ENCODE measurements at regions not wholly inside any gene's neighbourhood (a gene's known extent, or its start where the extent isn't known, plus 50 kb on each side); places are given as distances from the start of the nearest gene placed in this dataset.

- H4K20me1 ChIP-seq (ENCODE audit: insufficient read depth), result no peaks in the 10 kb centered on the region
- H2AFZ ChIP-seq (ENCODE audit: low read depth), result no peak overlapping the region
- TF ChIP-seq RCOR1 (IDR thresholded peaks at IDR 0.05; ENCODE audit: low read length) (no peak), EZH2phosphoT487 (IDR thresholded peaks at IDR 0.05; ENCODE audit: borderline replicate concordance, low read depth) (no peak), RXRA (IDR thresholded peaks at IDR 0.05; ENCODE audit: borderline replicate concordance, low read depth) (no peak), MEF2A (IDR thresholded peaks at IDR 0.05; ENCODE audit: borderline replicate concordance, low read depth) (no peak), CHD2 (IDR thresholded peaks at IDR 0.05; ENCODE audit: low read length, partially characterized antibody) (no peak), RFX5 (IDR thresholded peaks at IDR 0.05; ENCODE audit: low read length) (no peak), FOXJ3 (CRISPR knock-in tag; IDR thresholded peaks at IDR 0.05) (no peak), TCF12 (IDR thresholded peaks at IDR 0.05) (no peak), GABPA (IDR thresholded peaks at IDR 0.05; ENCODE audit: low read depth) (no peak), FOSL2 (IDR thresholded peaks at IDR 0.05; ENCODE audit: borderline replicate concordance, low read depth) (no peak), NRF1 (IDR thresholded peaks at IDR 0.05; ENCODE audit: low read depth, low read length) (no peak), ZBTB33 (IDR thresholded peaks at IDR 0.05; ENCODE audit: borderline replicate concordance, low read depth) (no peak), YY1 (IDR thresholded peaks at IDR 0.05; ENCODE audit: low read depth) (no peak), MXI1 (IDR thresholded peaks at IDR 0.05; ENCODE audit: low read depth, low read length) (no peak), REST (IDR thresholded peaks at IDR 0.05; ENCODE audit: low read depth, low read length) (no peak), SIN3A (IDR thresholded peaks at IDR 0.05; ENCODE audit: borderline replicate concordance, low read depth, low read length) (no peak), RAD21 (IDR thresholded peaks at IDR 0.05; ENCODE audit: low read length) (no peak), EP300 (IDR thresholded peaks at IDR 0.05; ENCODE audit: borderline replicate concordance in 1 of 2, low read depth in 1 of 2, low read length in 1 of 2) (no peak)
- H3K4me2 ChIP-seq, result no peak overlapping the region
- no peaks in the 10 kb centered on the region for H3K4me1 ChIP-seq (ENCODE audit: control insufficient read depth in 1 of 2, insufficient read depth in 2 of 2, low read depth in 1 of 2, low read length in 1 of 2)
- DNase-seq, result no peak
- H3K79me2 ChIP-seq (ENCODE audit: insufficient read depth), result no peaks in the 10 kb centered on the region
- H3K9me2 ChIP-seq, result no peaks in the 10 kb centered on the region
- 34% methylated on average over 3 of the region's 3 CpGs for WGBS (ENCODE audit: low lambda C conversion rate)
- H3K4me3 ChIP-seq (ENCODE audit: low read depth in 2 of 2, low read length in 1 of 2), result no peak overlapping the region
- POLR2A ChIA-PET, result no interaction called here
- H3K36me3 ChIP-seq (replicated peaks in 1 of 2; ENCODE audit: control insufficient read depth in 1 of 2, insufficient read depth in 2 of 2, low read length in 1 of 2), result no peaks in the 10 kb centered on the region
- H3K27me3 ChIP-seq (ENCODE audit: insufficient read depth), result peaks cover 5% of the 10 kb centered on the region; the same call in 1 of the 2 replicates
- no peaks in the 10 kb centered on the region for H3K9me3 ChIP-seq
- H3K27ac ChIP-seq (ENCODE audit: low read depth in 2 of 2, low read length in 1 of 2), result no peak overlapping the region
- no peak overlapping the region for H3K9ac ChIP-seq
- CTCF ChIA-PET, result interaction anchor here (0.8 kb wide), 1 partner anchor 10 kb away, joined by 3 read pairs; no protein-coding TSS in a partner anchor
- H3F3A ChIP-seq (replicated peaks; ENCODE audit: insufficient read depth), result no peaks in the 10 kb centered on the region
Observed at GRCh38 chr3:190194506-190194905, 73.8 kb upstream of the P3H2 start.

Data from SK-N-SH (cell line).